Astrocyte (in vitro differentiated cells and primary cell): ENCODE measurements at regions not wholly inside any gene's neighbourhood (a gene's known extent, or its start where the extent isn't known, plus 50 kb on each side); places are given as distances from the start of the nearest gene placed in this dataset.

Source experiments
- EZH2 ChIP-seq: IDR thresholded peaks from 2 replicates; pipeline ENCODE4 v1.6.1; 2012; ENCODE audit warnings: mild to moderate bottlenecking, low read length, inconsistent platforms; ENCODE audit not compliant: insufficient read depth
- TF ChIP-seq, protein P1 (sequence below): IDR thresholded peaks from 2 replicates; pipeline ENCODE4 v1.5.1; 2011; ENCODE audit warnings: low read depth, mild to moderate bottlenecking, inconsistent platforms, low read length, moderate library complexity; ENCODE audit not compliant: insufficient read depth

DNA sequence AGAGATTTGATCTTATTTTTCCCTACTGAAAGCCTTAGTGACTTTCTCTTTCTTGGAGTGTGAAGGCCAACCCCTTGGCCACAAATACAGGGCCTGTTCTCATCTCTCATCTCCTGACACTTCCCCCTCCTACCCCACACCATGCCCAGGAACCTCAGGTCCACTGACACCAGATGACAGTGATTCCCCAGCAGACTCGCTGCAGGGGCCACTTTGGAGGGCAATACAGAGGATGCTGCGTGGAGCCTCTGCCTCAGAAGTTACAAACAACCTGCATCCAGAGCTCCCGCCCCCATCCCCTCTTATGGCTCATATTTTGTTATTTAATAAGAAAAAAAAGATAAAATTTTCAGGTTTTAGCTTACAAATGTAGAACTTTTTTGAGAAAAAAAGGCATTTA, 70.1 kb upstream of the LGALSL start:
- TF ChIP-seq, protein P1, sequence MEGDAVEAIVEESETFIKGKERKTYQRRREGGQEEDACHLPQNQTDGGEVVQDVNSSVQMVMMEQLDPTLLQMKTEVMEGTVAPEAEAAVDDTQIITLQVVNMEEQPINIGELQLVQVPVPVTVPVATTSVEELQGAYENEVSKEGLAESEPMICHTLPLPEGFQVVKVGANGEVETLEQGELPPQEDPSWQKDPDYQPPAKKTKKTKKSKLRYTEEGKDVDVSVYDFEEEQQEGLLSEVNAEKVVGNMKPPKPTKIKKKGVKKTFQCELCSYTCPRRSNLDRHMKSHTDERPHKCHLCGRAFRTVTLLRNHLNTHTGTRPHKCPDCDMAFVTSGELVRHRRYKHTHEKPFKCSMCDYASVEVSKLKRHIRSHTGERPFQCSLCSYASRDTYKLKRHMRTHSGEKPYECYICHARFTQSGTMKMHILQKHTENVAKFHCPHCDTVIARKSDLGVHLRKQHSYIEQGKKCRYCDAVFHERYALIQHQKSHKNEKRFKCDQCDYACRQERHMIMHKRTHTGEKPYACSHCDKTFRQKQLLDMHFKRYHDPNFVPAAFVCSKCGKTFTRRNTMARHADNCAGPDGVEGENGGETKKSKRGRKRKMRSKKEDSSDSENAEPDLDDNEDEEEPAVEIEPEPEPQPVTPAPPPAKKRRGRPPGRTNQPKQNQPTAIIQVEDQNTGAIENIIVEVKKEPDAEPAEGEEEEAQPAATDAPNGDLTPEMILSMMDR, result no peak
- no peak for TF ChIP-seq EZH2
